Endothelial cell of umbilical vein (primary cell): ENCODE measurements at regions not wholly inside any gene's neighbourhood (a gene's known extent, or its start where the extent isn't known, plus 50 kb on each side); places are given as distances from the start of the nearest gene placed in this dataset.

ENCODE experiments used
- BruUV-seq: library from RNA; stranded (reverse); fragments of 400-500 nt; replicated peaks from 2 replicates; lab custom pipeline; 2021; lab: Mats Ljungman, UMichigan
- CTCF ChIA-PET: fragments of 300-600, 350-600 bp; sonication (Branson Sonifier 250); formaldehyde crosslinking; loops from one replicate; lab custom pipeline; 2021; ENCODE audit warnings: antibody characterized with exemption, inconsistent platforms; lab: Charles Lee
- POLR2A ChIA-PET: fragments of 300-600, 350-600 bp; sonication (Branson Sonifier 250); formaldehyde crosslinking; loops from one replicate; lab custom pipeline; 2021; ENCODE audit warnings: antibody characterized with exemption, inconsistent platforms; lab: Charles Lee
- DNase-seq: peaks from one replicate; pipeline ENCODE4 v3.0.0-alpha.2; 2011; ENCODE audit warnings: low read depth, low spot score
- FAIRE-seq: peaks from 2 replicates; lab custom pipeline; 2011; peaks lifted over from hg19 to GRCh38; lab: Jason Lieb, UNC
- H2AFZ ChIP-seq: 2 replicates; pipeline ENCODE4 v1.6.0; 2012; ENCODE audit warnings: low read depth, low read length, control low read depth, inconsistent platforms
- H3K27ac ChIP-seq: 2 replicates; pipeline ENCODE4 v1.5.1; 2011; ENCODE audit warnings: low read depth, mild to moderate bottlenecking, control low read depth, low read length, moderate library complexity; ENCODE audit not compliant: insufficient read depth
- H3K27me3 ChIP-seq, 2 experiments: 2 replicates each; pipeline versions ENCODE4 v1.6.0 to v1.6.1; 2011; ENCODE audit warnings: low read length in 2 of 2, mixed read lengths in 1 of 2; ENCODE audit not compliant: control insufficient read depth in 2 of 2, insufficient read depth in 2 of 2
- H3K36me3 ChIP-seq, 2 experiments: 2 replicates in 1 of 2; 3 replicates in 1 of 2; pipeline ENCODE4 v1.5.1; 2011; ENCODE audit warnings: low read length in 2 of 2, mild to moderate bottlenecking in 1 of 2, moderate library complexity in 1 of 2; ENCODE audit not compliant: control insufficient read depth in 2 of 2, insufficient read depth in 2 of 2; ENCODE audit errors: extremely low read depth in 1 of 2
- H3K4me1 ChIP-seq: 3 replicates; pipeline ENCODE4 v1.5.1; 2011; ENCODE audit warnings: mild to moderate bottlenecking, low read length; ENCODE audit not compliant: control insufficient read depth, insufficient read depth; ENCODE audit errors: extremely low read depth
- H3K4me2 ChIP-seq: 2 replicates; pipeline ENCODE4 v1.6.1; 2011; ENCODE audit warnings: low read length, control low read depth, mixed read lengths; ENCODE audit not compliant: insufficient read depth
- H3K4me3 ChIP-seq, 3 experiments: fragments of 200-600 bp in 1 of 3; sonication (generic), shearing (Covaris generic) in 1 of 3; replicated peaks in 1 of 3; 2 replicates each; pipeline ENCODE4 v1.5.1; 2011 to 2016; ENCODE audit warnings: control low read depth in 3 of 3, low read length in 3 of 3, mild to moderate bottlenecking in 2 of 3, inconsistent platforms in 1 of 3, low read depth in 1 of 3, moderate library complexity in 1 of 3; ENCODE audit not compliant: insufficient read depth in 1 of 3
- H3K79me2 ChIP-seq: 2 replicates; pipeline ENCODE4 v1.6.0; 2012; ENCODE audit warnings: low read length, inconsistent platforms; ENCODE audit not compliant: control insufficient read depth, insufficient read depth
- H3K9ac ChIP-seq: replicated peaks from 2 replicates; pipeline ENCODE3; 2011; ENCODE audit warnings: low read length, control low read depth; ENCODE audit not compliant: insufficient read depth; ENCODE audit errors: extremely low read depth
- H3K9me1 ChIP-seq: replicated peaks from 3 replicates; pipeline ENCODE4 v1.6.0; 2011; ENCODE audit warnings: mild to moderate bottlenecking, low read length; ENCODE audit not compliant: control insufficient read depth, insufficient read depth; ENCODE audit errors: extremely low read depth
- H3K9me3 ChIP-seq: replicated peaks from 2 replicates; pipeline ENCODE4 v1.5.1; 2012; ENCODE audit warnings: low read length, inconsistent platforms; ENCODE audit not compliant: control insufficient read depth, insufficient read depth
- H4K20me1 ChIP-seq: replicated peaks from 2 replicates; pipeline ENCODE3; 2011; ENCODE audit warnings: mild to moderate bottlenecking, low read length; ENCODE audit not compliant: control insufficient read depth, insufficient read depth; ENCODE audit errors: extremely low read depth
- EZH2 ChIP-seq: IDR thresholded peaks from 2 replicates; pipeline ENCODE4 v1.6.1; 2012; ENCODE audit warnings: borderline replicate concordance, low read depth, mild to moderate bottlenecking, moderate library complexity, low read length, inconsistent platforms; ENCODE audit not compliant: severe bottlenecking
- FOS ChIP-seq: IDR thresholded peaks from 2 replicates; pipeline ENCODE4 v1.6.1; 2011; ENCODE audit warnings: mild to moderate bottlenecking, low read length, moderate library complexity, borderline replicate concordance; ENCODE audit not compliant: insufficient read depth
- GATA2 ChIP-seq: IDR thresholded peaks from 2 replicates; pipeline ENCODE4 v1.7.0; 2011; ENCODE audit warnings: low read depth, mild to moderate bottlenecking, moderate library complexity, mixed read lengths, low read length; ENCODE audit not compliant: insufficient read length, insufficient read depth
- JUN ChIP-seq: IDR thresholded peaks from 2 replicates; pipeline ENCODE4 v1.6.1; 2011; ENCODE audit warnings: borderline replicate concordance, low read depth; ENCODE audit not compliant: insufficient read length, insufficient read depth
- MAX ChIP-seq: IDR thresholded peaks from 2 replicates; pipeline ENCODE4 v1.6.1; 2011; ENCODE audit not compliant: insufficient read depth, insufficient read length
- MYC ChIP-seq: IDR thresholded peaks from one replicate; pipeline ENCODE4 v1.6.1; 2011; ENCODE audit warnings: mild to moderate bottlenecking, low read depth, low read length
- POLR2AphosphoS5 ChIP-seq: IDR thresholded peaks from 2 replicates; pipeline ENCODE4 v1.6.1; 2012; ENCODE audit warnings: low read depth, mild to moderate bottlenecking, control low read depth, low read length, moderate library complexity; ENCODE audit not compliant: insufficient read depth
- dilution Hi-C: fragments of 300-500 bp; cut with MboI; formaldehyde crosslinking; loops from one replicate; pipeline ENCODE4 v1.15.0; 2019; ENCODE audit warnings: low sequenced_read_pairs; ENCODE audit not compliant: extremely low pct_ligation_motif_present
- intact Hi-C: fragments of 100-400 bp; cut with micrococcal nuclease; formaldehyde crosslinking; loops from one replicate; pipeline ENCODE4 v1.10.0; 2022
- TF ChIP-seq, protein P1 (sequence below), 2 donors: IDR thresholded peaks; 1 replicate in 1 of 2; 2 replicates in 1 of 2; pipeline ENCODE4 v1.5.1; 2011; ENCODE audit warnings: low read length in 2 of 2, mild to moderate bottlenecking in 2 of 2, moderate library complexity in 2 of 2, control low read depth in 1 of 2, inconsistent platforms in 1 of 2, low read depth in 1 of 2; ENCODE audit not compliant: insufficient read depth in 1 of 2; ENCODE audit errors: extremely low read depth in 1 of 2

DNA sequence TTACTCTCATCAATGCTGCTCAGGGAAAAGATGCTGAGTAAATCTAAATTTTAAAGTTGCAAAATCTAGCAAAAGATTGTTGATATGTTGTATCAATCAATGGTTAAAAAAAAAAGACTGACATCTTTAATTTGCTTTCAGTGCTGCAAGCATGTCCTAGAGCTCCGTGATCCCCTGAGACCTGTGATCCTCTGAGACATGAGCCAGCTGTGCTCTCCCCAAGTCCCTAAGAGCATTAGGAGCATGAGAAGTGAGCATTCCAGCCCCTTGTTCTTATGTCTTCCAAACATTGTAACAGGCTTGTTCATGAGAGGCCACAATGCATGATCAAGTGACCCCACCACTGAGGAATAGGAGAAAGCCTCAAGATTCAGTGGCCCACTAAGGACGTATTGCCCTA is 116.6 kb downstream of the DAD1 start:
- dilution Hi-C loops: no loop called here
- CTCF ChIA-PET: interaction anchor here (0.7 to 3.2 kb wide), 24 partner anchors 12 to 380 kb away, joined by 3 to 82 read pairs (median 4); no protein-coding TSS in a partner anchor
- intact Hi-C loops: loop anchor here (2.0 to 10.0 kb wide), 4 partner anchors 40 to 382 kb away; no protein-coding TSS in a partner anchor

DNA sequence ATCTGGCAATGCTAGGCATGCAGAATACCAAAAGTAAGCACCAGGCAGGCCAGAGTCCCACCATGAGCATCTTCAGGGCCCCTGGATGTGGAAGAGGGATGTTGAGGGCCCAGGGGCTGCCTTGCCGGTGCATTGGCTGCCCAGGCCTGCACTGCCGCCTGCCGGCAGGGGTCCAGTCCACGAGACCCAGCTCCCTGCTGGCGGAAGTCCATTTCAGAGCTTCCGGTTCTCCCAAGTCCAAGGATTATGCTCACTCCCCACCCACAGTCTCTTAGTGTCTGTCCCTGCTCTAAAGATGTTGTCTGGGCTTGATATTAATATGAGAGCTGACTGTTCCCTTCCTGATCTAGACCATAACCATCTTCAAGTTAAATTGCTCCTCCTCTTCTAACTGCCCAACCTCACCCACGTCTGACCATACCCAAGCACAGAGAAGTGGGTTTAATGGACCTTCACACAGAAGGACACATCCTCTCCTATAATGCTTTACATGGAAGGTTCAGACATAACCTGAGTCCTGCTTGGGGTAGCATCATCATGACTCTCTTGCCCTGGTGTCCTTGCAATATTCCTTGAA is 117.4 kb downstream of the DAD1 start:
- DNase-seq: peak; percentile 32
- no peaks in the 10 kb centered on the region for H4K20me1 ChIP-seq
- H3K36me3 ChIP-seq: no peaks in the 10 kb centered on the region
- intact Hi-C loops: loop anchor here (1.0 to 10.0 kb wide), 5 partner anchors 39 to 383 kb away; no protein-coding TSS in a partner anchor
- TF ChIP-seq MAX: no peak
- no peak for TF ChIP-seq EZH2
- TF ChIP-seq, protein P1, sequence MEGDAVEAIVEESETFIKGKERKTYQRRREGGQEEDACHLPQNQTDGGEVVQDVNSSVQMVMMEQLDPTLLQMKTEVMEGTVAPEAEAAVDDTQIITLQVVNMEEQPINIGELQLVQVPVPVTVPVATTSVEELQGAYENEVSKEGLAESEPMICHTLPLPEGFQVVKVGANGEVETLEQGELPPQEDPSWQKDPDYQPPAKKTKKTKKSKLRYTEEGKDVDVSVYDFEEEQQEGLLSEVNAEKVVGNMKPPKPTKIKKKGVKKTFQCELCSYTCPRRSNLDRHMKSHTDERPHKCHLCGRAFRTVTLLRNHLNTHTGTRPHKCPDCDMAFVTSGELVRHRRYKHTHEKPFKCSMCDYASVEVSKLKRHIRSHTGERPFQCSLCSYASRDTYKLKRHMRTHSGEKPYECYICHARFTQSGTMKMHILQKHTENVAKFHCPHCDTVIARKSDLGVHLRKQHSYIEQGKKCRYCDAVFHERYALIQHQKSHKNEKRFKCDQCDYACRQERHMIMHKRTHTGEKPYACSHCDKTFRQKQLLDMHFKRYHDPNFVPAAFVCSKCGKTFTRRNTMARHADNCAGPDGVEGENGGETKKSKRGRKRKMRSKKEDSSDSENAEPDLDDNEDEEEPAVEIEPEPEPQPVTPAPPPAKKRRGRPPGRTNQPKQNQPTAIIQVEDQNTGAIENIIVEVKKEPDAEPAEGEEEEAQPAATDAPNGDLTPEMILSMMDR (IDR thresholded peaks at IDR 0.05; ENCODE audit: extremely low read depth in 1 of 2, insufficient read depth in 1 of 2, low read depth in 1 of 2, low read length in 2 of 2): peak; percentile 67 to 75
- no peak for TF ChIP-seq FOS
- TF ChIP-seq GATA2: no peak
- no peak for TF ChIP-seq JUN
- no peak for TF ChIP-seq MYC
- TF ChIP-seq POLR2AphosphoS5: no peak
- no peak overlapping the region for H3K27ac ChIP-seq
- H3K4me1 ChIP-seq: peaks cover 20% of the 10 kb centered on the region
- no TSS peak for BruUV-seq
- no peaks in the 10 kb centered on the region for H3K9me1 ChIP-seq
- H3K4me2 ChIP-seq: no peak overlapping the region
- ChIA-PET POLR2A (no interaction called here), CTCF (interaction anchor here (0.7 to 3.2 kb wide), 33 partner anchors 9 to 381 kb away, joined by 3 to 82 read pairs (median 4); partner anchors contain the start of gene DAD1)
- H3K9ac ChIP-seq: no peak overlapping the region
- dilution Hi-C loops: no loop called here
- FAIRE-seq: no peak
- no peak overlapping the region for H3K4me3 ChIP-seq
- H2AFZ ChIP-seq: no peak overlapping the region
- H3K9me3 ChIP-seq: no peaks in the 10 kb centered on the region
- no peaks in the 10 kb centered on the region for H3K79me2 ChIP-seq
- peaks cover 0 to 5% of the 10 kb centered on the region in 2 experiments for H3K27me3 ChIP-seq

More for the DNA sequence above, 116.6 kb downstream of the DAD1 start:
- DNase-seq: no peak
- H2AFZ ChIP-seq: no peak overlapping the region
- no peaks in the 10 kb centered on the region for H3K9me3 ChIP-seq
- POLR2A ChIA-PET: no interaction called here
- H3K9me1 ChIP-seq: no peaks in the 10 kb centered on the region
- no peak for TF ChIP-seq EZH2
- H3K27ac ChIP-seq: no peak overlapping the region
- peaks cover 0 to 3% of the 10 kb centered on the region in 2 experiments for H3K27me3 ChIP-seq
- no peak overlapping the region for H3K4me3 ChIP-seq
- H3K9ac ChIP-seq: no peak overlapping the region
- no peak for FAIRE-seq
- H3K4me2 ChIP-seq: no peak overlapping the region
- no peaks in the 10 kb centered on the region for H3K79me2 ChIP-seq
- H3K36me3 ChIP-seq: no peaks in the 10 kb centered on the region
- H4K20me1 ChIP-seq: no peaks in the 10 kb centered on the region
- BruUV-seq: no TSS peak
- H3K4me1 ChIP-seq: peaks cover 20% of the 10 kb centered on the region
